ENCODE measurements at regions not wholly inside any gene's neighbourhood (a gene's known extent, or its start where the extent isn't known, plus 50 kb on each side); places are given as distances from the start of the nearest gene placed in this dataset.

DNA sequence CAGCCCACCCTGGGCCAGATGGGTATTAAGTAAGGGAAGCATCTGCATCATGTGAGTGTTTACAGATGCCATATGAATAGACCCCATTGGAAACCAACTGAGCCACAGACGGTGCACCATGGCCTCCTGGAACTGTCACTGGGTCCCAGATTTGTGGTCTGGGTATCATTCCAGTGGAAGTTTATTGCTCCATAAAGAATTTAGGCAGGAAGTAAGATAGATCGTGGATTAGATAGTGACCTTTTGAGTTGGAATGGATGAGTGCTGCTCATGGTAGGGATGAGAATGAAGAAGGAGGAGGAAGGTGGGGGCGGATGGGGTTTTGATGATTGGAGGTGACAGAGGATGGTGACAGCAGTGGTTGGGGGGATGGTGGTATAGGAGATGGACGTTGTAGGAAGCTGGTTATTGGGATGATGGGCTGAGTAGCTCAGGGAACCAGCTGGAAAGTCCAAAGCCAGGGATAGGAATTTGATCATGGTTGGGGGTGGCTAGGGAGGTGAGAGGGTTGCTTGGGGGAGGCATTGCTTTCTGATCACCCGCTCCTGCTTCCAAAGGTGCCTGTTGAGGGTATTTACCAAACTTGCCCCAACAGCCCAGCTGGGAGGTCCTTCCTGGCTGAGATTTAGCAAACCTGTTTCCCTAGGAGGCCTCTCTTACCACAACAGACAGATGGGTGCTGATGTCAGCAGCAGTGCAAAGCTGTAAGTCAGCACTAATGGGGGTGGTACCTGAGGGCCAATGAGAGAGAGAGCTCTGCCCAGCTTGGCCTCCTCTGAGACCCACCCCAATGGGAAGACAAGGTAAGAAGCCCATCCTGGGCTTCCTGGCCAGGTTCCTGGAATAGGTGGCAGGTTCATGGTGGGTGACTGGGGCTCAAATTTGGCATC, 78.0 kb downstream of the VEGFA start:
- no peak overlapping the region for H3K27ac ChIP-seq
- H3K4me3 ChIP-seq = no peak overlapping the region
- WGBS = 68% methylated on average over 5 of the region's 5 CpGs
- H3K4me1 ChIP-seq = no peaks in the 10 kb centered on the region
- TF ChIP-seq POLR2A (IDR thresholded peaks at IDR 0.05) = no peak
- no peak for TF ChIP-seq POLR2AphosphoS5 (IDR thresholded peaks at IDR 0.05)
- no peak for TF ChIP-seq EP300 (IDR thresholded peaks at IDR 0.05)
- TF ChIP-seq, protein P1, sequence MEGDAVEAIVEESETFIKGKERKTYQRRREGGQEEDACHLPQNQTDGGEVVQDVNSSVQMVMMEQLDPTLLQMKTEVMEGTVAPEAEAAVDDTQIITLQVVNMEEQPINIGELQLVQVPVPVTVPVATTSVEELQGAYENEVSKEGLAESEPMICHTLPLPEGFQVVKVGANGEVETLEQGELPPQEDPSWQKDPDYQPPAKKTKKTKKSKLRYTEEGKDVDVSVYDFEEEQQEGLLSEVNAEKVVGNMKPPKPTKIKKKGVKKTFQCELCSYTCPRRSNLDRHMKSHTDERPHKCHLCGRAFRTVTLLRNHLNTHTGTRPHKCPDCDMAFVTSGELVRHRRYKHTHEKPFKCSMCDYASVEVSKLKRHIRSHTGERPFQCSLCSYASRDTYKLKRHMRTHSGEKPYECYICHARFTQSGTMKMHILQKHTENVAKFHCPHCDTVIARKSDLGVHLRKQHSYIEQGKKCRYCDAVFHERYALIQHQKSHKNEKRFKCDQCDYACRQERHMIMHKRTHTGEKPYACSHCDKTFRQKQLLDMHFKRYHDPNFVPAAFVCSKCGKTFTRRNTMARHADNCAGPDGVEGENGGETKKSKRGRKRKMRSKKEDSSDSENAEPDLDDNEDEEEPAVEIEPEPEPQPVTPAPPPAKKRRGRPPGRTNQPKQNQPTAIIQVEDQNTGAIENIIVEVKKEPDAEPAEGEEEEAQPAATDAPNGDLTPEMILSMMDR (IDR thresholded peaks at IDR 0.05) = no peak
- H3K36me3 ChIP-seq = no peaks in the 10 kb centered on the region
- DNase-seq (ENCODE audit: low spot score in 2 of 2) = no peak
- H3K9me3 ChIP-seq = no peaks in the 10 kb centered on the region
- H3K27me3 ChIP-seq = no peaks in the 10 kb centered on the region

DNA sequence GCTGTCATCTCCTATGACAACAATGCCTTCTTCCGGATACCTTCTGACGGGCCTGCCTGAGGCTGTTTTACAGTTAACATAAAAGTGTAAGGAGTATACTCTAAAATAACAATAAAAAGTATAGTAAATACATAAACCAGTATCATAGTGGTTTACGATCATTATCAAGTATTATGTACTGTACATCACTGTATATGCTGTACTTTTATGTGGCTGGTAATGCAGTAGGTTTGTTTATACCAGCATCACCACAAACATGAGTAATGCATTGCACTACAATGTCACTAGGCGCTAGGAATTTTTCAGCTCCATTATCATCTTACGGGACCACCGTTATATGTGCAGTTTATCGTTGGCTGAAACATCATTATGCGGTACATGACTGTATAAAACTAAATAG, 76.5 kb downstream of the VEGFA start:
- H3K4me1 ChIP-seq = no peaks in the 10 kb centered on the region
- no peaks in the 10 kb centered on the region for H3K9me3 ChIP-seq
- no peaks in the 10 kb centered on the region for H3K27me3 ChIP-seq
- no peak overlapping the region for H3K4me3 ChIP-seq
- H3K27ac ChIP-seq = no peak overlapping the region
- no peaks in the 10 kb centered on the region for H3K36me3 ChIP-seq
- no peak for DNase-seq (ENCODE audit: low spot score in 2 of 2)
- TF ChIP-seq, protein P1 (IDR thresholded peaks at IDR 0.05) = no peak
- no peak for TF ChIP-seq POLR2AphosphoS5 (IDR thresholded peaks at IDR 0.05)
- TF ChIP-seq POLR2A (IDR thresholded peaks at IDR 0.05) = no peak
- TF ChIP-seq EP300 (IDR thresholded peaks at IDR 0.05) = no peak
- 90% methylated on average over 8 of the region's 8 CpGs for WGBS

DNA sequence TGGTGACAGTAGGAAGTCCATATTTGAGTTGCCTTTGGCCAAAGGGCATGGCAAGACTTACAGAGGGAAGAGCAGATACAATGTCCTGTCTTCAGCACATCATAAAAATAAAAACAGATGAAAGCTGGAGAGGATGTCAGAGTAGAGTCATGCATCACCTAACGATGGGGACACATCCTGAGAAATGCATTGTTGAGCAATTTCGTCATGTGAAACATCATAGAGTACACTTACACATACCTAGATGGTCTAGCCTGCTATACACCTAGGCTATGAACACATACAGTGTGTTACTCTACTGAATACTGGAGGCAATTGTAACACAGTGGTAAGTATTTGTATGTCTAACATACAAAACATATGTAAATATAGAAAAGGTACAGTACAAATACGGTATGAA, 75.6 kb downstream of the VEGFA start:
- 85% methylated on average over 3 of the region's 3 CpGs for WGBS
- TF ChIP-seq EP300 (IDR thresholded peaks at IDR 0.05) = no peak
- TF ChIP-seq, protein P1 (IDR thresholded peaks at IDR 0.05) = no peak
- no peak for TF ChIP-seq POLR2A (IDR thresholded peaks at IDR 0.05)
- TF ChIP-seq POLR2AphosphoS5 (IDR thresholded peaks at IDR 0.05) = no peak
- DNase-seq (ENCODE audit: low spot score in 2 of 2) = no peak
- Histone ChIP-seq H3K4me1 (no peaks in the 10 kb centered on the region), H3K9me3 (no peaks in the 10 kb centered on the region), H3K4me3 (no peak overlapping the region), H3K36me3 (no peaks in the 10 kb centered on the region), H3K27ac (no peak overlapping the region), H3K27me3 (no peaks in the 10 kb centered on the region)

DNA sequence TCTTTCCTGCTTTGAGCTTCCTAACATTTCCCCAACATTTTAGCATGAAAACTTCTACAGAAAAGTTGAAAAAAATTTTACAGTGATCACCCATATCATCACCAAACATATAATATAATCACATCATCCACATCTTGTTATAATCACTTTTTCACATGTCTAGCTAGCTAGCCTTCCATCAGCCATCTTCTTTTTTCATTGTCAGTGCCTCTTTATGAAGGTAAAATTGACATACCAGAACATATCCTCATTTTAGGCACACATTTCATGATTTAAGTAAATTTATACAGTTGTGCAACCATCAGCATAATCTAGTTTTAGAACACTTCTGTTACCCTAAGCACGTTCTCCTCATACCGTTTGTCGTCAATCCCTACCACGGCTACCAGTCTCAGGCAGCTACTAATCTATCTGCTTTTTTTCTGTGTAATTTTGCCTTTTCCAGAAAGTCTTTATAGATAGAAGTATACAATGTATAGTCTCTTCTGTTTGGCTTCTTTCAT, 73.7 kb downstream of the VEGFA start:
- no peak for DNase-seq (ENCODE audit: low spot score in 2 of 2)
- no peaks in the 10 kb centered on the region for H3K9me3 ChIP-seq
- no peaks in the 10 kb centered on the region for H3K27me3 ChIP-seq
- no peaks in the 10 kb centered on the region for H3K4me1 ChIP-seq
- no peak overlapping the region for H3K27ac ChIP-seq
- 95% methylated on average over 4 of the region's 4 CpGs for WGBS
- H3K4me3 ChIP-seq = no peak overlapping the region
- H3K36me3 ChIP-seq = no peaks in the 10 kb centered on the region
- TF ChIP-seq EP300 (IDR thresholded peaks at IDR 0.05) = no peak
- TF ChIP-seq, protein P1 (IDR thresholded peaks at IDR 0.05) = no peak
- TF ChIP-seq POLR2AphosphoS5 (IDR thresholded peaks at IDR 0.05) = no peak
- TF ChIP-seq POLR2A (IDR thresholded peaks at IDR 0.05) = no peak

DNA sequence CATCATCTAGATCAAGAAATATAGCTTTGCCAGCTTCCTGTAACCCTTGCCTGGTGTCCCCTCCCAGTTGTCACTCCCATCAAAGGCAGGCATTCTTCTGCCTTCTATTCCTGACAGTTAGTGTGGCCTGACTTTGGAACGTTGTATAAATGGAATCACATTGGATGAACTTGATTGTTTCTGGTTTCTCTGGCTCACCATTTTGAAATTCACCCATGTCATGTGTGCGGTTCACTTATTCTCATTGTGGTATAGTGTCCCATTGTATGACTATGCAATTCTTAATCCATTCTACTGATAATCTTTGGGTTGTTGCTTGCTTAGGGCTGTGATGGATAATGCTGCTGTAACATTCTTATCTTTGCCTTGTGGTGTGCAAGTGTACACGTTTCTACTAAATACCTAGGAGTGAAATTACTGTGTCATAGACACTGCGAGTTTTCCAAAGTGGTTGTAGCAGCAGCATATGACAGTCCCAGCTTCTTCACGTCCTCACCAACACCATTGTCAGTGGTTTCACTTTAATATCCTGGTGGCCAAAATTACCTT, 73.2 kb downstream of the VEGFA start:
- DNase-seq (ENCODE audit: low spot score in 2 of 2) = no peak
- Histone ChIP-seq H3K27ac (no peak overlapping the region), H3K27me3 (no peaks in the 10 kb centered on the region), H3K9me3 (no peaks in the 10 kb centered on the region), H3K36me3 (no peaks in the 10 kb centered on the region), H3K4me3 (no peak overlapping the region), H3K4me1 (no peaks in the 10 kb centered on the region)
- TF ChIP-seq, protein P1 (IDR thresholded peaks at IDR 0.05) = no peak
- TF ChIP-seq EP300 (IDR thresholded peaks at IDR 0.05) (no peak), POLR2A (IDR thresholded peaks at IDR 0.05) (no peak), POLR2AphosphoS5 (IDR thresholded peaks at IDR 0.05) (no peak)
- 62% methylated on average over 5 of the region's 5 CpGs for WGBS
